ENCODE measurements at regions not wholly inside any gene's neighbourhood (a gene's known extent, or its start where the extent isn't known, plus 50 kb on each side); places are given as distances from the start of the nearest gene placed in this dataset.
"Not testable (repeated sequence)": the region's sequence is repeated elsewhere in the genome, so short reads cannot be mapped to it uniquely, and the experiment has no call there.

GRCh38 chr5:3489239-3489843 is 106.3 kb upstream of the IRX1 start:
- H3K4me3 ChIP-seq (ENCODE audit: low read depth in 1 of 5, low read length in 5 of 5), result no peak overlapping the region
- no peak overlapping the region for H3K27ac ChIP-seq (ENCODE audit: low read depth, low read length)
- H3K9me3 ChIP-seq (ENCODE audit: control insufficient read depth in 5 of 5, low read length in 5 of 5), result peaks cover 0 to 5% (median 4%) of the 10 kb centered on the region in 5 donors
- H3K9ac ChIP-seq (ENCODE audit: low read length in 5 of 5), result no peak overlapping the region
- peaks cover 0 to 15% (median 2%) of the 10 kb centered on the region in 5 donors for H3K27me3 ChIP-seq (ENCODE audit: control insufficient read depth in 5 of 5, insufficient read depth in 4 of 5, low read length in 5 of 5)
- no peaks in the 10 kb centered on the region for H3K4me1 ChIP-seq (ENCODE audit: control insufficient read depth in 5 of 5, insufficient read depth in 5 of 5, low read length in 5 of 5)
- H3K36me3 ChIP-seq (ENCODE audit: control insufficient read depth in 5 of 5, insufficient read depth in 5 of 5, low read length in 5 of 5), result no peaks in the 10 kb centered on the region

DNA sequence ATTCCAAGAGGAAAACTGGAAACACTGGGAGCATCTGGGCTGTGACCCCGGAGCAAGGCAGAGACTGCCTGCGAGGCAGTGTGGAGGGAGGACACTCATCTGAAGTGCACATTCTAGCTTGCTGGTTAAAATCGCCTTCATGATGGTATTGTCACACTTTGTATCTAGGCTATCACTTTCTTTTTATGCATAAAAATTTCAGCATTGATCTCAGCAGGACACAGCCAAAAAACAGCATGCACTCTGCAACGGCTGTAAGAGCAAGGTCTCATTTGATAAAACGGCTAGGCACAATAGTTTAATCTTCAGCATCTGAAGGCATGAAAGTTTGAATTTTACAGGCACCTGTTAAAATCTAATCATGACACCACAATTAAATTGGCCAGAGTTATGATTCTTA is 110.8 kb upstream of the IRX1 start:
- Histone ChIP-seq H3K27me3 (ENCODE audit: control insufficient read depth in 5 of 5, insufficient read depth in 4 of 5, low read length in 5 of 5) (peaks cover 0 to 9% (median 0%) of the 10 kb centered on the region in 5 donors), H3K9ac (ENCODE audit: low read length in 5 of 5) (no peak overlapping the region), H3K9me3 (ENCODE audit: control insufficient read depth in 5 of 5, low read length in 5 of 5) (peaks cover 0 to 2% (median 0%) of the 10 kb centered on the region in 5 donors), H3K27ac (ENCODE audit: low read depth, low read length) (no peak overlapping the region), H3K4me3 (ENCODE audit: low read depth in 1 of 5, low read length in 5 of 5) (no peak overlapping the region), H3K36me3 (ENCODE audit: control insufficient read depth in 5 of 5, insufficient read depth in 5 of 5, low read length in 5 of 5) (no peaks in the 10 kb centered on the region), H3K4me1 (ENCODE audit: control insufficient read depth in 5 of 5, insufficient read depth in 5 of 5, low read length in 5 of 5) (no peaks in the 10 kb centered on the region)

GRCh38 chr5:3481175-3481574 is 114.5 kb upstream of the IRX1 start:
- H3K9ac ChIP-seq (ENCODE audit: low read length in 5 of 5), result no peak overlapping the region
- peaks cover 0 to 6% (median 0%) of the 10 kb centered on the region in 5 donors for H3K9me3 ChIP-seq (ENCODE audit: control insufficient read depth in 5 of 5, low read length in 5 of 5)
- H3K36me3 ChIP-seq (ENCODE audit: control insufficient read depth in 5 of 5, insufficient read depth in 5 of 5, low read length in 5 of 5), result no peaks in the 10 kb centered on the region
- H3K4me3 ChIP-seq (ENCODE audit: low read depth in 1 of 5, low read length in 5 of 5), result no peak overlapping the region
- H3K4me1 ChIP-seq (ENCODE audit: control insufficient read depth in 5 of 5, insufficient read depth in 5 of 5, low read length in 5 of 5), result no peaks in the 10 kb centered on the region
- H3K27me3 ChIP-seq (ENCODE audit: control insufficient read depth in 5 of 5, insufficient read depth in 4 of 5, low read length in 5 of 5), result no peaks in the 10 kb centered on the region
- no peak overlapping the region for H3K27ac ChIP-seq (ENCODE audit: low read depth, low read length)

DNA sequence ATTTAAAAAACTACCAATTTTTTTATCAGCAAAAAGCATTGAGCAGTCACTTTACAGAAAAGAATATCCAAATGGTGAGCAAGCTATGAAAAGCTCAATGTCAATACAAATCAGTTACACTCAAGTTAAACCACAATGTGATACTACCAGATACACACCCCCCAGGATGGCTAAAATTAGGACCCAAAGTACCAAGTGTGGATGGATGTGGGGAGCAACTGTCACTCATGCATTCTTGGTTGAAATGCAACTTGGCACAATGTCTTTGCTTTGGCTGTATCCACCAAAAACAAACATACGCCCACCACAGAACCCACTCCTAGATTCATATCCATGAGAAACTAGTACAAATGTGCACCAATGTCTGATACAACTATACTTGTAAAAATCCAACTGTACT is 120.0 kb upstream of the IRX1 start:
- no peaks in the 10 kb centered on the region for H3K4me1 ChIP-seq (ENCODE audit: control insufficient read depth in 5 of 5, insufficient read depth in 5 of 5, low read length in 5 of 5)
- H3K27me3 ChIP-seq (ENCODE audit: control insufficient read depth in 5 of 5, insufficient read depth in 4 of 5, low read length in 5 of 5), result no peaks in the 10 kb centered on the region
- H3K4me3 ChIP-seq (ENCODE audit: low read depth in 1 of 5, low read length in 5 of 5), result no peak overlapping the region
- H3K27ac ChIP-seq (ENCODE audit: low read depth, low read length), result no peak overlapping the region
- no peak overlapping the region for H3K9ac ChIP-seq (ENCODE audit: low read length in 5 of 5)
- H3K36me3 ChIP-seq (ENCODE audit: control insufficient read depth in 5 of 5, insufficient read depth in 5 of 5, low read length in 5 of 5), result no peaks in the 10 kb centered on the region
- H3K9me3 ChIP-seq (ENCODE audit: control insufficient read depth in 5 of 5, low read length in 5 of 5), result peaks cover 0 to 4% (median 2%) of the 10 kb centered on the region in 5 donors

- H3K27ac ChIP-seq (ENCODE audit: low read depth, low read length), result no peak overlapping the region
- H3K4me3 ChIP-seq (ENCODE audit: low read depth in 1 of 5, low read length in 5 of 5), result no peak overlapping the region
- H3K36me3 ChIP-seq (ENCODE audit: control insufficient read depth in 5 of 5, insufficient read depth in 5 of 5, low read length in 5 of 5), result no peaks in the 10 kb centered on the region
- no peaks in the 10 kb centered on the region for H3K27me3 ChIP-seq (ENCODE audit: control insufficient read depth in 5 of 5, insufficient read depth in 4 of 5, low read length in 5 of 5)
- no peaks in the 10 kb centered on the region for H3K4me1 ChIP-seq (ENCODE audit: control insufficient read depth in 5 of 5, insufficient read depth in 5 of 5, low read length in 5 of 5)
- peaks cover 2 to 8% (median 6%) of the 10 kb centered on the region in 5 donors for H3K9me3 ChIP-seq (ENCODE audit: control insufficient read depth in 5 of 5, low read length in 5 of 5)
- H3K9ac ChIP-seq (ENCODE audit: low read length in 5 of 5), result no peak overlapping the region
Observed at GRCh38 chr5:3466392-3466791, 129.2 kb upstream of the IRX1 start.

- H3K4me3 ChIP-seq (ENCODE audit: low read depth in 1 of 5, low read length in 5 of 5), result no peak overlapping the region
- no peak overlapping the region for H3K9ac ChIP-seq (ENCODE audit: low read length in 5 of 5)
- no peaks in the 10 kb centered on the region for H3K36me3 ChIP-seq (ENCODE audit: control insufficient read depth in 5 of 5, insufficient read depth in 5 of 5, low read length in 5 of 5)
- no peak overlapping the region for H3K27ac ChIP-seq (ENCODE audit: low read depth, low read length)
- H3K9me3 ChIP-seq (ENCODE audit: control insufficient read depth in 5 of 5, low read length in 5 of 5), result no peaks in the 10 kb centered on the region
- no peaks in the 10 kb centered on the region for H3K27me3 ChIP-seq (ENCODE audit: control insufficient read depth in 5 of 5, insufficient read depth in 4 of 5, low read length in 5 of 5)
- H3K4me1 ChIP-seq (ENCODE audit: control insufficient read depth in 5 of 5, insufficient read depth in 5 of 5, low read length in 5 of 5), result no peaks in the 10 kb centered on the region
Observed at GRCh38 chr5:3460416-3460815, 135.2 kb upstream of the IRX1 start.

- H3K27ac ChIP-seq (ENCODE audit: low read depth, low read length), result no peak overlapping the region
- H3K27me3 ChIP-seq (ENCODE audit: control insufficient read depth in 5 of 5, insufficient read depth in 4 of 5, low read length in 5 of 5), result no peaks in the 10 kb centered on the region
- no peak overlapping the region for H3K4me3 ChIP-seq (ENCODE audit: low read depth in 1 of 5, low read length in 5 of 5)
- no peaks in the 10 kb centered on the region for H3K4me1 ChIP-seq (ENCODE audit: control insufficient read depth in 5 of 5, insufficient read depth in 5 of 5, low read length in 5 of 5)
- no peaks in the 10 kb centered on the region for H3K9me3 ChIP-seq (ENCODE audit: control insufficient read depth in 5 of 5, low read length in 5 of 5)
- H3K9ac ChIP-seq (ENCODE audit: low read length in 5 of 5), result no peak overlapping the region
- H3K36me3 ChIP-seq (ENCODE audit: control insufficient read depth in 5 of 5, insufficient read depth in 5 of 5, low read length in 5 of 5), result no peaks in the 10 kb centered on the region
Observed at GRCh38 chr5:3456121-3456681, 139.4 kb upstream of the IRX1 start.

- not testable (repeated sequence) for H3K27me3 ChIP-seq (ENCODE audit: control insufficient read depth in 5 of 5, insufficient read depth in 4 of 5, low read length in 5 of 5); H3K4me3 ChIP-seq (ENCODE audit: low read depth in 1 of 5, low read length in 5 of 5); H3K4me1 ChIP-seq (ENCODE audit: control insufficient read depth in 5 of 5, insufficient read depth in 5 of 5, low read length in 5 of 5); H3K27ac ChIP-seq (ENCODE audit: low read depth, low read length); H3K36me3 ChIP-seq (ENCODE audit: control insufficient read depth in 5 of 5, insufficient read depth in 5 of 5, low read length in 5 of 5); H3K9me3 ChIP-seq (ENCODE audit: control insufficient read depth in 5 of 5, low read length in 5 of 5); H3K9ac ChIP-seq (ENCODE audit: low read length in 5 of 5)
Observed at GRCh38 chr5:3454028-3454427, 141.6 kb upstream of the IRX1 start.

DNA sequence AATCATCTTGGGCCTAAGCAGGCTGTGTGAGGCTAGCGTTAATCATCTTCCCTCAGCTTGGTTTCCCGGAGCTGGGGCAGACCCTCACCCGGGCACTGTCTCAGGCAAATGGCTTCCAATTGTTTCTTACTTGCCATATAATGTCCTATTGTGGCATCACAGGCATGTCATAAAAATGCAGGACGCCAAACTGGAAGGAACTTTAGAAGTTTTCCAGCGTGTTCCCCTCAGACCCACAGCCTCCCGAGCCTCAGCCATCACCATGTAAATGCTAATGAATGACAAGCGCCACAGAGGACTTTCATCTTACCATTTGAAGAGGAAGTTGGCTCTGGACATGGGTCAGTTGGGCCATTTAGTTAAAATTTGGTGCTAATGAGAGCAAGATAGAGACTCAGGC is 143.0 kb upstream of the IRX1 start:
- no peak overlapping the region for H3K4me3 ChIP-seq (ENCODE audit: low read depth in 1 of 5, low read length in 5 of 5)
- H3K4me1 ChIP-seq (ENCODE audit: control insufficient read depth in 5 of 5, insufficient read depth in 5 of 5, low read length in 5 of 5), result no peaks in the 10 kb centered on the region

DNA sequence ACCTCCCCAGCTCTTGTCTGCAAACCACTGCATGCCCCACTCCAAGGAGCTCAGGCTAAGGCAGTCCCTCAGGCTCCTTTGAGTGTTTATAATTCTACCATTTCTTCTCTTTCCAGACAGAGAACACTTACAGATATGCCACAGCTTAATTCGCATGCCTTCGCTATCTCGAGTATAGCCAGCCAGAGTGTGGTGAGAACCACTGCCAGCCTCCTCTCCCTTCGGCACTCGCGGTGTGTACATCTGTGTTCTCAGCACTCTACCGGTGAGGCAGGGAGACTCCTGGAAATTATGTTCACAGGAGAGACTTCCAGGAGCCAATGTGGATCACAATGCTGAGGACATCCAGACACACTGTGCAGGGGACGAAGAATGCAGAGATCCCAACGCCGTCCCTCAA is 143.7 kb upstream of the IRX1 start:
- Histone ChIP-seq H3K4me1 (ENCODE audit: control insufficient read depth in 5 of 5, insufficient read depth in 5 of 5, low read length in 5 of 5) (no peaks in the 10 kb centered on the region), H3K9me3 (ENCODE audit: control insufficient read depth in 5 of 5, low read length in 5 of 5) (peaks cover 0 to 3% (median 0%) of the 10 kb centered on the region in 5 donors), H3K4me3 (ENCODE audit: low read depth in 1 of 5, low read length in 5 of 5) (no peak overlapping the region), H3K27me3 (ENCODE audit: control insufficient read depth in 5 of 5, insufficient read depth in 4 of 5, low read length in 5 of 5) (no peaks in the 10 kb centered on the region), H3K36me3 (ENCODE audit: control insufficient read depth in 5 of 5, insufficient read depth in 5 of 5, low read length in 5 of 5) (no peaks in the 10 kb centered on the region), H3K9ac (ENCODE audit: low read length in 5 of 5) (no peak overlapping the region), H3K27ac (ENCODE audit: low read depth, low read length) (no peak overlapping the region)

More for the DNA sequence above, 143.0 kb upstream of the IRX1 start:
- H3K9ac ChIP-seq (ENCODE audit: low read length in 5 of 5), result no peak overlapping the region
- peaks cover 0 to 3% (median 0%) of the 10 kb centered on the region in 5 donors for H3K9me3 ChIP-seq (ENCODE audit: control insufficient read depth in 5 of 5, low read length in 5 of 5)
- no peak overlapping the region for H3K27ac ChIP-seq (ENCODE audit: low read depth, low read length)
- H3K36me3 ChIP-seq (ENCODE audit: control insufficient read depth in 5 of 5, insufficient read depth in 5 of 5, low read length in 5 of 5), result no peaks in the 10 kb centered on the region
- no peaks in the 10 kb centered on the region for H3K27me3 ChIP-seq (ENCODE audit: control insufficient read depth in 5 of 5, insufficient read depth in 4 of 5, low read length in 5 of 5)

All from subcutaneous abdominal adipose tissue (tissue), 5 donors.